ENCODE measurements at regions not wholly inside any gene's neighbourhood (a gene's known extent, or its start where the extent isn't known, plus 50 kb on each side); places are given as distances from the start of the nearest gene placed in this dataset.
A peak's percentile ranks its signal among the peaks of the same experiment; 100 is the strongest.
"Not testable (repeated sequence)": the region's sequence is repeated elsewhere in the genome, so short reads cannot be mapped to it uniquely, and the experiment has no call there.

DNA sequence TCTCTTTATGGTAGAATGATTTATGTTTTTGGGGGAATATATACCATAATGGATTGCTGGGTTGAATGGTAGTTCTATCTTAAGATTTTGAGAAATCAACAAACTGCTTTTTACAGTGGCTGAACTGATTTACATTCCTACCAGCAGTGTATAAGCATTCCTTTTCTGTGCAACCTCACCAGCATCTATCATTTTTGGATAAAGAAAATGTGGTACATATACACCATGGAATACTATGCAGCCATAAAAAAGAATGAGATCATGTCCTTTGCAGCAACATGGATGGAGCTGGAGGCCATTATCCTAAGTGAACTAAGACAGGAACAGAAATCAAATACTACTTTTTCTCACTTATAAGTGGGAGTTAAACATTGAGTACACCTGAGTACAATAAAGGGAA lies 746.4 kb downstream of the MAT2B start:
- not testable (repeated sequence) for DNase-seq (ENCODE audit: extremely low read depth, low read depth, low spot score)

DNA sequence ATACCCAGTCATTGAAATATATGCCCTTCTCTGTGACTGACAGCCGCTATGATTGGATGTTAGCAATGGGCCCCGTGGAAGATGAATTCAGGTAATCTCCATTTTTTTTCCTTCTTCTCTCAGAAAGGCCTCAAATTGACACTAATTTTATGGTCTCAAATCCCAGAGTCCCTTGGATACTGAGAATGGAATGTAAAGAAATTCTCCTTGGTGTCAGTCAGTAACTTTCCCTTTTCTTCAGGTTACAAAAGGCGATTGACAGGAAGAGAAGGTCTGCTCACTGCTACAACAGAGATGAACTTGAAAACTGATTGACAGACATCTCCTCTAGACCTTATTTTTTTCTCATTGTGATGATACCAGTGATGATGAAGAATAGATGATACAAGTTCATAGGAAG lies 748.3 kb downstream of the MAT2B start:
- DNase-seq (ENCODE audit: extremely low read depth, low read depth, low spot score) = no peak

DNA sequence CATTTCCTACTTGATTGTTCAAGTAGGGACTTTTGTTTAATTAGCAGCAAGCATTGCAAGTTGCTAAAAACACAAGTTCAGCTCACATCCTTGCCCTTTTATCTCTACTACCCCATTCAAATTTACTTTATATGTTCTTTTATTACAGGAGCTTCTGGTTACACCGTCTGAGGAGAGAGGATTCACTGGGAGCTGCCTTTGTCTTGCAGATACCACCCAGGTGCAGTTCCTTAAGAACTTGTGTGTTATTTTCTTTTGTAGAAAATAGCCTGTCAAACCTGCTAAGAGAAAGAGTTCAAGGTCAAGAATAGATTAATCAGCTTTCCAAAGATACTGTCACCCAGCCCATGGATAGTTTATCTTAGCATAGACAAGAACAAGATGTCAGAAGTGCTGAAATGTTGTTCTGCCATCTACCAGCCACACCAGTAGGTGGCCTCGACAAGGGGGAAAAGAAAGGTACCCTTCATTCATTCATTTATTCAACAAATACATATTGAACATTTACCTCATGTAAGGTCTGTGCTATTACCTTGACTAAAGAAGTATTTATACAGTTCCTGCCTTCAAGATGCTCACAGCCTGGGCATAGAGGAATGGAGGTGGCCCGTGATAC lies 750.3 kb downstream of the MAT2B start:
- no peak for DNase-seq (ENCODE audit: extremely low read depth, low read depth, low spot score)

DNA sequence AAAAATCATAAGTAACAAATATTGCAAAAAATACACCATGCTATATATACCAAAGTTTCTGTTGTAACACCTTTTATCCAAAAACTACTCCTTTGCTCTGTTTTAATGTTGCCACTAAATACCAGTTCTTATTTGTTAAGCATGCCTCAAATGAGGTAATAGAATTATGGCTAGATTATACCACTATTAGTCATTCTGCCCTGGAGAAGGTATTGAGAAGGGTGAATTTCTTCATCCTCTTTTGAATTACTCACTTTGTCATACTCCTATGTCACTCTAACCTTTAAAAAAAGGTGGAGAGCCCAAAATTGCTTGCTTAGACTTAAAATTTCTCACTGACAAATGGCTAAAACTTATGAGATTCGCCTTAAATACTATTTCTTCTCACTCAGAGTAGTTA lies 750.9 kb downstream of the MAT2B start:
- no peak for DNase-seq (ENCODE audit: extremely low read depth, low read depth, low spot score)

DNA sequence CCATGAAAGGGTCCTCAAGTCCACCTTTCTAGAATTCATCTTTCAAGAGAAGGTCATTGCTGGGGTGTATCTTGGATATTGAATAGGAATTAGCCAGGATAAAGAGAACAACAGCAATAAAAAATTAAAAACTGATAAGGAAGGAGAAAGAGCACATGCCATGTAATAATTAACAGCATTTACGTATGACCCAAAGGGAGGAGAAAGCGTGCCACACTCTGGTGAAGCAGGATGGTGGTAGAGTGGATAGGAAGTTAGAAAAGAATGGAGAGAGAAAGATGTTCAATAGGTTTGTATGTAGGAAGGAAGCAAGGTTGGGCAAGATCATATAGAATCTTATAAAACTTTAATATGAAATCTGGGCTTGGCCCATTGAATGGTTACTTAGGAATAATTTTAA lies 751.5 kb downstream of the MAT2B start:
- no peak for DNase-seq (ENCODE audit: extremely low read depth, low read depth, low spot score)

DNA sequence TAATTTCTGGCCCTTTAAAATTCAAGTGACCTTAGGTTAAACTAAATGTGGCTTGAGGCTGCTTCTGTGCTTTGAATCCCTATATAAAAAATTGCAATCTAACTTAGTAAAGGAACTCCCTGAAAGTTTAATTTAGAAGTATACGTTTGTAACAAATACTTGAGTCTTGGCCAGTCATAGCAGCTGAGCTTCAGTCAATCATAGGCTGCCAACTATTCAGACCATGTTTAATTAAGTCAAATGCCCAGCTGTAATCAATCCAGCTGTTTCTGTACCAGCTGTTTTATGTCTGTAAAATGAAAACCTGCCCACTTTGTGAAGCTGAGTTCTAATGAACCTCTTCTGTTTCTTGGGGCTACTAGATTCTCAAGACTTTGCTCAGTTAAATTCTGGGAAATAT lies 760.1 kb downstream of the MAT2B start:
- DNase-seq (ENCODE audit: extremely low read depth, low read depth, low spot score) = no peak

DNA sequence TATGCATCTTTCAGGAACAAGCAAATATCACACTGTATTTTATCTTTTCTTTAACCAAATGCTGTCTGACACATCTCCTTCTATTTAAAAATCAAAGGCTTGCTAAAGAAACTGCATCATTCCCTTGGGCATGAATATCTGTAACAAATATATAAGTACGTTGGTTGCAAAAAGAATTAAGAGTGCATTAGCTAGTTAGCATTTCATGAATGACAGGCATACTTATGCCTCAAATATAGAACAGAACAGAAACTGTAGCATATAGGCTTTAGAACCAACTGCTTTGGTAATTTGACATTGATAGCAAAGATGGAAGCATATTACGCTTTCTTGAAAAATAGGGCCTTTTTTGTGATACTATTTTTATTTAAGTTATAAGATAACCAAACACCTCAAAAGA lies 761.2 kb downstream of the MAT2B start:
- no peak for DNase-seq (ENCODE audit: extremely low read depth, low read depth, low spot score)

DNA sequence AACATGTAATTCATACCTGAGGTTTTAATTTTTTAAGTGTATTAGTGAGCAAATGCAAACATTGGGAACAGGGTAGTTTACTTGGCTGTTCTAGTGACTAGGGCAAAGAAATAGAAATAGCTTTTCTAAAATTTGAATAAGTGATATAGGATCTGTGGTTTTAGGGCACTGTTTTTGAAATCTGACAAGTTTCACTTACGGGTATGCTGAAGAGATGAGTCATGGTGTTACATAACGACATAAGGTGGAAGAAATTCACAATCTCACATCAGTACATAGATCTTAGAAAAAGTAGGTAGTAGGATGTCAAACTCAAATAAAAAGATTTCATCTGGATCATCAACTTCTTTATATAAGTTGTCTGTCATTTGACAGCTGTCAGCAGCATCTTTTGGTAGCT lies 772.3 kb downstream of the MAT2B start:
- DNase-seq (ENCODE audit: extremely low read depth, low read depth, low spot score) = no peak

DNA sequence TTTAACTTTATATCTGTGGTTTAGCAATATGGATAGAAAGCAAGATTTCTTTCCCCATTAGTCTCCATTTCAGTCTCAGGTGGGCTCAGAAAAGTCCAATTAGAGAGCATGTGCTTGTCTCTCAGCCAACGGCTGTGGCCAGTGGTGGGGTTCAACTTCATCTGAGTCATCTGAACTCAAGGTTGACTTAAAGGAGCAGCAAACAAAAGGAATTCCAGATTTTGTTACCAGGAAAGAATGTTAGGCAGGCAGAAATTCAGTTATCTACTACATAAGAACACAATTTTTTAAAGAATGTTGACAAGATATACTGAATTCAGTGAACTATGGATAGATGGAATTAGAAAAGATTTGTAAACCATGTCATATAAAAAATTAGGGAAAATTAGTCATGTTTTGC lies 784.1 kb downstream of the MAT2B start:
- DNase-seq (ENCODE audit: extremely low read depth, low read depth, low spot score) = no peak

DNA sequence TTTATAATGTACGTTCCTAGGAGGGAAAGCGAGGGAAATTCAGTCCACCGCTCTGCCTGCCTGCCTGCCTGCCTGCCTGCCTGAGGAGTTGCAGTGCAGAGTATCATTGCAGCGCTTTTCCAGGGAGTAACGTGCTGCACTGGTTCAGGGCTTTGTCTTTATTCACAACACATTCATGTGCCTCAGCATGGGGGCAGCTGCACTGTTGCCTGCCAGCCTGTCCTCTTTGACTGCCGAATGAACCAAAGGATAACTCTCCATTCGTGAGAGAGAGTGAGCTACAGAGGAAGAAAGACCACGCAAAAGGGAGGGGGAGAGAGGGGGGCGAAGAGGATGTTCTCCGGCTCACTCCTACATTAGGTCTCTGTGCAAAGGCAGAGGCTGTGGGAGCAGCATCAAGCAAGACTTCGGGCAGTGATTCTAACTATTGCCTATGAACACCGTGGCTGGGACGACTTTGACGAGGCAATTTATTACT lies 791.2 kb downstream of the MAT2B start:
- no peak for DNase-seq (ENCODE audit: extremely low read depth, low read depth, low spot score)

DNA sequence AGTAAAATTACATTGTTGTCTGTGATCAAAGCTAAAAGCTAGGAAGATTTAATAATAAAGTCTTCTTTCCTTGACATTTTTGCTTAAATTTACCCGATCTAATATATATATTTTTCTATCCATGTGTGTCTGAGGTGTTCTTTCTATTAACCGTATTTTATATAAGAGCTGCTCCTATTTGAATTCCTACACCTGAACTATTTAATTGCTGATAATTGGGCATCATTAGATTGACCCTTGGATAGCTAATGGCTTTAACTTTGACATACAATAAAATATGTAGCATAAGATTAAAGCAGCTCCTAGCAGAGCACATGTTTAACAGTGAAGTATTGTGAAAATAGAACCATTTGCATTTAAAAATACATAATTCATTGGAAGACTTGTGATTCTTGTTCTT lies 792.7 kb downstream of the MAT2B start:
- no peak for DNase-seq (ENCODE audit: extremely low read depth, low read depth, low spot score)

DNA sequence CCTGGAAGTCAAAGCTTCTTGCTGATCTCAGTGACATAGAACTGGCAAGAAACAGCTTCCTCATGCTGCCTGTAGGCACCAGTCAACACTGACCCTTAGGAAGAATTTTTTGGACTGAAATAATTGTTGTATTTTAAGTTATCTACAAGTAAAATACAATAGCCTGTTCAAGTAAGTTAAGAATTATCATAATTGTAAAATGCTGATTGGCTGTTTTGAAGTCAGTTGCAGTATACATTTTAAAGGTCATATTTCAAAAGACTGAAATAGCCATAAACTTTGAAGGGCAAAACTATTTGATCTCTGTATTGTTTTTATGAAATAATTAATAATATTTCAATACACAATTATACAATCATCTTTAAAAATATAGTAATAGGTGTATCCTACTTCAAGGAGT lies 794.9 kb downstream of the MAT2B start:
- DNase-seq (ENCODE audit: extremely low read depth, low read depth, low spot score) = no peak

DNA sequence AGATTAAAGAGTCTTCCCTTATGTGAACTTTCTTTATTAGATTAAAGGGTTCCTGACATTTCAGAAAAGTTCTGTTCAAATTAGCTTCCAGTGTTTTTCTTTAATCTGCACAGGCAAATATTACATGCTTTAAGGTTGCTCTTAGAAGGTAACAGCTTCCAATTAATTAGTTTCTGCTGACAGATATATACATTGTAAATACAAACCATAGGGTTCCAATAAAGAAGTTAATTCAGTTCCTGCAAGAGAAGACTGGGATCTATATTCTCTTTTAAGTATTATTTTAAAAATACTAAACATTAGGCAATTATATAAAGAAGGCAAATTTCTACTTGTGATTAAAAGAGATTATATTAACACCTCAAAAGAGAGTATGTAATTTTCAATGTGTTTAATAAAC lies 795.7 kb downstream of the MAT2B start:
- no peak for DNase-seq (ENCODE audit: extremely low read depth, low read depth, low spot score)

DNA sequence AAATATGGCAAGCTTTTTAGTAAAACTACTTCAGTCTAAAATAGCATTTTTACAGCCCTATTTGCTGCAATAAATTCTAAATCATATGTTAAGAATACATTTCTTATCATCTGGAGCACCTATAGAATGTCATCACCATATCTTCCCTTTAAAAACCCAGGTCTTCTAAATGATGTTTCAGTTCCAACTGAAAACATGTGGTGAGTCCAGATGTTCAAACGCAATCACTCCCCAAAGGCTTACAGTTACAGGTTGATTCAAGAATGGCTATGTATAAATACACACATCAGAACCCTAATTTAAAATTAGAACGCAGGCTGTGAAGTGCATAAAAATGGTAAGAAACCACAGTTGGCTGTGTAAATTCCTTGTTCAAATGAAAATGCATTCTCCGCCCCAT lies 796.3 kb downstream of the MAT2B start:
- DNase-seq (ENCODE audit: extremely low read depth, low read depth, low spot score) = no peak

DNA sequence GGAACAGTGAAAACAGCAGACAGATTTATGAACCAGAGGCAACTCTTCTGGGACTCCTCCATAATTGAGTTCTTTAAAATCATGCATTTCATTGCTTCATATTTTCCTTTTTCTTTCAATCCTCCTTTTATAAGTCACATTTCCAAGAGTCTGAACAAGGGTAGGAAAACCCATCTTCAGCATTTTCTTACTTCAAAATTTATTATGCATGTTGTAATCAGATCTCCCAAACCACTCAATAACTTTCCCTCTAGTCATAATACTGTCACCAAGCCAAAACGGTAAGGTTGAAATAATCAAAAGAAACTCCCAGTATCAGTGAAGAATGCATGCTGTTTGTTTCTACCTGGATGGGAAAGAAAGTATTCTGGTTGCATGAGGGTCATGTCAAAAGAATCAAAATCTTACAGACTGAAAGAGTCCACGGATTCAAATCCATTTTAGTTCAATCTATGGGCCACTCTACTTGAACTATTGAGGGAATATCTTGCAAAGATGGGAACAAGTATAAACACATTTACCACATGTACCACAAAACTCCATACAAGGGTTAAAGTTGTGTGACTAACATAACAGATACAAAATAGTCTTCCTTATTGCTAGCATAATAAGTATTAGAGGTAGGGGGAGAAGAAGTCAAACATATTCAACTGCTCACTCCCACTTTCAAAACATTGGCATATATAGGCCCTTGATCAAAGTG lies 797.3 kb downstream of the MAT2B start:
- no peak for DNase-seq (ENCODE audit: extremely low read depth, low read depth, low spot score)

DNA sequence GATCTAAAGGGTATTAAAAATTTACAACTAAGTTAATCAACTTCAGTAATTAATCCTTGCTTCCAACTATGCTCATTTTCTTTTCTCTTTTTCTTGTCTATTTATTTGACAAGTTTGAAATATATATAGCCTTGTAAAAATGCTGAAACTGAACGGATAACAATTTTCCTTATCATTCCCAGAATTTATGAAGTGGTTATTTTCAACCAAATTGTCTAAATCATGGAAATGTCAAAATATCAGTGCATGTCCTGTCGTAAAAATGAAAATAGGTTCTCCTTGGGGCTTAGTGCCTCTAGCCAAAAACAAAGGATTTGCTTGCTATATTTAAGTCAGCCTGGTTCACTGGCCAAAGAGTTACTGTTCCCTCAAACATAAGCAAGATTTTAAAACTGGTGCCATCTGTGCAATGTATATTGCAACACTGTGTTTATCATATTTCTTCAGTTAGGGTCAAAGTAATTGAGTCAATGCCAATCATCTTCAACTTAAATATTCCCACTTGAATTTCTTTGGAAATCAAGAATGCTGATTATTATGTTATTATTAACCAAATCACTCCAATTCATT lies 798.3 kb downstream of the MAT2B start:
- no peak for DNase-seq (ENCODE audit: extremely low read depth, low read depth, low spot score)

DNA sequence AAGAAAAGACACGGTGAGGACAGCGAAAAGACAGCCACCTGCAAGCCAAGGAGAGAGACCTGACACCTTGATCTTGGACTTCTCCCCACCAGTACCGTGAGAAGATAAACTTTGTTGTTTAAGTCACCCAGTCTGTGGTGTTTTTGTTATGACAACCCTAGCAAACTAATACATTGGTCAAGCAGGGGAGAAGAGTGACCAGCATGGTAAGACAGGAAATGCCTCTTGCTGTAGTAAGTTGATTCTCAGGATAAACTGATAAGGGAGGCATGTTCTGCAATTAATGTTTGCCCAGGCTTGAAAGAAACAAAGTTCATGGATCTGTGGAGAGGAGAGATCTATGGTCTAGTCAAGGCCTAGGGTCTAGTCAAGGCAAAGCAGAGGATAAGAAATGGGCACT lies 801.2 kb downstream of the MAT2B start:
- DNase-seq (ENCODE audit: extremely low read depth, low read depth, low spot score) = peak; percentile 14

DNA sequence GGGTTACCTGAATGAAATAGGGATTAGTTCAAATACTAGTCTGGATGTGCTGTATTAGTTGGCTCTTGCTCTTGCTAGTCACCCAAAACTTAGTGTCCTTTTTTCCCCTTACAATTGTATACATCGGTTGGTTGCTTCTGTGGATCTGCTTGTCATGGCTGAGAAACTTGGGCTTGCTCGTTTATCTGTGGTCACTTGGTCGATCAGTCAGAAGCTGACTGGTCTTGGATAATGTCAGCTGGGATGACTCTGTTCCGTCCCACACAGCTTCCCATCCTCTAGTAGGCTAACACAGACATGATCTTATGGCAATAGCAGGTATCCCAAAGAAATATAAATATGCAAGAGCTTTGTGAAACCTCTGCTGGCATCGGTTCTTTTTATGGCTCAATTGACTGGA lies 807.4 kb downstream of the MAT2B start:
- DNase-seq (ENCODE audit: extremely low read depth, low read depth, low spot score) = no peak

DNA sequence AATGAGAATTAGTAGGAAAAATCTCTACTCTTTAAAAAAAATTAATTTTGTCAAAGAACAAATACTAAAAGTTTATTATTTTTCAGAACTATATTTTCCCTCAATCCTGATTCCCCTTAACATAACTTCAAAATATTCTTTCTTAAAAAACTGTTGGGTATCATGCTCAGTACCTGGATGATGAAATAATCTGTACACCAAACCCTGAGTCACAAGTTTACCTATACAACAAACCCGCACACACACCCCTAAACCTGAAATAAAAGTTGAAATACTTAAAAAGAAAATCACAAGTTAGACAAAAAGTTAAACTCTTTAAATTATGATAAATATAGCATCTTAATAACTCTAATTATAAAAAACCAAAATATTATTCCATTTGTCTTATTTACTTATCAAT lies 812.3 kb downstream of the MAT2B start:
- DNase-seq (ENCODE audit: extremely low read depth, low read depth, low spot score) = no peak

DNA sequence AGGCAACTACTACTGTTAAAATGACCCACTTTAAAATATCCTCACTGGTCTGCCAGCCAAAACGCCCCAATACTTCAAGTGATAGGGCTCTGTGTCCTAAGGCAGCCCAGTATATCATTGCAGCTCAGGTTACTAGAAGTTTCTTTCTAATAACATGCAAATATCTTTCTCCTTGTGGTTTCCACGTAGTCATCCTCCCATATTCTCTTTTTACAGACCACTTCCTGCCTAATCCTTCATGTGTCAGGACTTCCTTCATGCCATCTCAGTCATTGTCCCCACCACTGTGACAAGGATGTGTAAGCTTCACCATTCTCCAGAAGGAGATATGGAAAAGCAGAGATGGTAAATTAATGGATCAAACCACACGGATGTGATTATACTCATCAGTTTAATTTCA lies 813.7 kb downstream of the MAT2B start:
- no peak for DNase-seq (ENCODE audit: extremely low read depth, low read depth, low spot score)

DNA sequence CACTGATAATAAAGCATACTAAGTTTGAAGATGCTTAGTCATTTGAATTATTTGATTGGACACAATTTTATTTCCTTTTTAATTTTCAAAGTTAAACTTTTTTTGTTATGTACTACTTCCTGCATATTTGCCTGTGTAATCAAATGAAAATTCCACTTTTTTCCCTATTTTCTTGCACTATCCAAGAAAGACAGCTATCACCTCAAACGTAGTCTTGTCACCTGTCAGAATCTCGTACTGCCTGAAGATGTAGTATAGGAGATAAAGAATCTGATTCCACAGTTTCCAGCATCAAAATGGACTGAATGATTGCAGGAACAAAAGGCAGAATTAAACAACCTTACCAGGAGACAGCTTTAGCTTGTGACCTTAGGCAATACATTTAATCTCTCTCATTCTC lies 818.8 kb downstream of the MAT2B start:
- DNase-seq (ENCODE audit: extremely low read depth, low read depth, low spot score) = no peak

DNA sequence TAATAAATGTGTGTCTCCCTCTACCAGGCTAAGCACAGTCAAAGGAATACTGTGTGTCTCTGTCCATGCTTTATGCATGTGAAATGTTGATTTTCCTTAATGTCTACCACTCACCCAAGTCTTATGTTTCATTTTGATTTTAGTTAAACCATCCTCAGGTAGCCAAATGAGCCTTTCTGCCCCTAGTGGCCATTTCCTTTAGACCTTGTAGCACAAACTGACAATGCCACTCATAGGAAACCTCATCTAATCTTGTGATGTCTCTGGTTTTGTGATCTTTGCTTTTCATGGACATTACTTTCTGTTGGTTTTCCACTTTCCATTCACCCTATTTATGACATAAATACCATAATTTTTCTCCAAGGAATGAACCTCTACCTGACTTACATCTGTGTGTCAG lies 820.8 kb downstream of the MAT2B start:
- no peak for DNase-seq (ENCODE audit: extremely low read depth, low read depth, low spot score)
